ENCODE measurements at regions not wholly inside any gene's neighbourhood (a gene's known extent, or its start where the extent isn't known, plus 50 kb on each side); places are given as distances from the start of the nearest gene placed in this dataset.

GRCh38 chr6:144997996-144998395 is 712.9 kb downstream of the UTRN start:
- no peak for DNase-seq

- DNase-seq: no peak
Observed at GRCh38 chr6:144999127-144999526, 714.0 kb downstream of the UTRN start.

- DNase-seq: no peak
Observed at GRCh38 chr6:145003145-145003544, 718.0 kb downstream of the UTRN start.

GRCh38 chr6:145006914-145007313 is 721.8 kb downstream of the UTRN start:
- DNase-seq: no peak

GRCh38 chr6:145008715-145009114 is 723.6 kb downstream of the UTRN start:
- DNase-seq: no peak

GRCh38 chr6:145009711-145010110 is 724.6 kb downstream of the UTRN start:
- no peak for DNase-seq

- DNase-seq: no peak
Observed at GRCh38 chr6:145012039-145012662, 723.2 kb downstream of the EPM2A start.

- DNase-seq: no peak
Observed at GRCh38 chr6:145015739-145016558, 719.4 kb downstream of the EPM2A start.

GRCh38 chr6:145017051-145017450 is 718.3 kb downstream of the EPM2A start:
- no peak for DNase-seq

- DNase-seq: no peak
Observed at GRCh38 chr6:145017516-145017915, 717.8 kb downstream of the EPM2A start.

- DNase-seq: no peak
Observed at GRCh38 chr6:145018027-145018426, 717.3 kb downstream of the EPM2A start.

GRCh38 chr6:145020114-145020513 is 715.2 kb downstream of the EPM2A start:
- DNase-seq: no peak

GRCh38 chr6:145020543-145020942 is 714.8 kb downstream of the EPM2A start:
- no peak for DNase-seq

GRCh38 chr6:145022199-145022796 is 713.0 kb downstream of the EPM2A start:
- DNase-seq: no peak

- DNase-seq: no peak
Observed at GRCh38 chr6:145023116-145023726, 712.1 kb downstream of the EPM2A start.

GRCh38 chr6:145025488-145025887 is 709.8 kb downstream of the EPM2A start:
- DNase-seq: no peak

GRCh38 chr6:145026267-145026679 is 709.0 kb downstream of the EPM2A start:
- no peak for DNase-seq

GRCh38 chr6:145028144-145028818 is 707.0 kb downstream of the EPM2A start:
- peak; percentile 40 to 49 for DNase-seq

- no peak for DNase-seq
Observed at GRCh38 chr6:145031001-145031400, 704.3 kb downstream of the EPM2A start.

GRCh38 chr6:145031962-145032361 is 703.4 kb downstream of the EPM2A start:
- DNase-seq: no peak

GRCh38 chr6:145032562-145033145 is 702.7 kb downstream of the EPM2A start:
- no peak for DNase-seq

GRCh38 chr6:145034664-145035063 is 700.7 kb downstream of the EPM2A start:
- DNase-seq: no peak

- no peak for DNase-seq
Observed at GRCh38 chr6:145036236-145036635, 699.1 kb downstream of the EPM2A start.
